Liver (tissue), 8 donors: ENCODE measurements at regions not wholly inside any gene's neighbourhood (a gene's known extent, or its start where the extent isn't known, plus 50 kb on each side); places are given as distances from the start of the nearest gene placed in this dataset.

Experiments
- DNase-seq: peaks from one replicate; pipeline ENCODE4 v3.0.0-alpha.2; 2017; ENCODE audit warnings: low spot score
- H3K27ac ChIP-seq, 2 donors: one replicate each; pipeline ENCODE4 v1.7.0; 2013; ENCODE audit warnings: inconsistent platforms in 2 of 2, low read length in 2 of 2, control low read depth in 1 of 2, low read depth in 1 of 2, mild to moderate bottlenecking in 1 of 2
- H3K27me3 ChIP-seq, 4 donors: one replicate each; pipeline versions ENCODE4 v1.6.1 to v1.7.0; 2013; ENCODE audit warnings: low read length in 3 of 4, inconsistent platforms in 1 of 4, mild to moderate bottlenecking in 1 of 4, moderate library complexity in 1 of 4; ENCODE audit not compliant: control insufficient read depth in 4 of 4, insufficient read depth in 4 of 4
- H3K36me3 ChIP-seq, 4 donors: one replicate each; pipeline versions ENCODE4 v1.6.1 to v1.7.0; 2013; ENCODE audit warnings: low read length in 3 of 4, mild to moderate bottlenecking in 3 of 4, low read depth in 1 of 4, moderate library complexity in 1 of 4; ENCODE audit not compliant: control insufficient read depth in 4 of 4, insufficient read depth in 3 of 4
- H3K4me1 ChIP-seq, 4 donors: one replicate each; pipeline versions ENCODE4 v1.6.1 to v1.7.0; 2013; ENCODE audit warnings: low read length in 3 of 4, mild to moderate bottlenecking in 3 of 4, moderate library complexity in 1 of 4; ENCODE audit not compliant: control insufficient read depth in 4 of 4, insufficient read depth in 4 of 4
- H3K4me3 ChIP-seq, 3 donors: one replicate each; pipeline versions ENCODE4 v1.6.1 to v1.7.0; 2013; ENCODE audit warnings: low read length in 3 of 3, control low read depth in 1 of 3, low read depth in 1 of 3, mild to moderate bottlenecking in 1 of 3
- H3K9ac ChIP-seq, 2 donors: one replicate each; pipeline ENCODE4 v1.7.0; 2013; ENCODE audit warnings: low read length in 2 of 2, mild to moderate bottlenecking in 2 of 2, moderate library complexity in 2 of 2, control low read depth in 1 of 2, low read depth in 1 of 2
- H3K9me3 ChIP-seq, 4 donors: one replicate each; pipeline versions ENCODE4 v1.6.1 to v1.7.0; 2013; ENCODE audit warnings: low read length in 3 of 4; ENCODE audit not compliant: control insufficient read depth in 4 of 4
- ATF3 ChIP-seq: IDR thresholded peaks from 2 replicates; pipeline ENCODE4 v1.6.1; 2016; ENCODE audit warnings: antibody characterized with exemption
- CTCF ChIP-seq: fragments of 150-350 bp; IDR thresholded peaks from 2 replicates; pipeline ENCODE4 v1.5.1; 2017; ENCODE audit warnings: improper control_type of control experiment, low read depth, low read length; ENCODE audit not compliant: missing input control
- EGR1 ChIP-seq, 2 donors: IDR thresholded peaks; 2 replicates each; pipeline ENCODE4 v1.6.1; 2016 to 2018; ENCODE audit warnings: antibody characterized with exemption in 2 of 2, low read depth in 2 of 2
- FOXA1 ChIP-seq: IDR thresholded peaks from 2 replicates; pipeline ENCODE4 v1.6.1; 2016; ENCODE audit warnings: antibody characterized with exemption
- FOXA2 ChIP-seq: IDR thresholded peaks from 2 replicates; pipeline ENCODE4 v1.6.1; 2016; ENCODE audit warnings: antibody characterized with exemption
- GABPA ChIP-seq, 2 donors: IDR thresholded peaks in 1 of 2; conservative IDR thresholded peaks in 1 of 2; 2 replicates each; pipeline ENCODE4 v1.6.1; 2016; ENCODE audit warnings: antibody characterized with exemption in 2 of 2, mild to moderate bottlenecking in 1 of 2, moderate library complexity in 1 of 2
- HNF4A ChIP-seq, 2 donors: conservative IDR thresholded peaks; 2 replicates each; pipeline ENCODE4 v1.6.1; 2016; ENCODE audit warnings: antibody characterized with exemption in 2 of 2, mild to moderate bottlenecking in 2 of 2
- HNF4G ChIP-seq: IDR thresholded peaks from 2 replicates; pipeline ENCODE4 v1.6.1; 2016; ENCODE audit warnings: antibody characterized with exemption
- JUND ChIP-seq, 2 donors: IDR thresholded peaks; 2 replicates each; pipeline ENCODE4 v1.6.1; 2016; ENCODE audit warnings: antibody characterized with exemption in 2 of 2
- MAX ChIP-seq: IDR thresholded peaks from 2 replicates; pipeline ENCODE4 v1.6.1; 2016; ENCODE audit warnings: antibody characterized with exemption
- NR2F2 ChIP-seq: IDR thresholded peaks from 2 replicates; pipeline ENCODE4 v1.6.1; 2016; ENCODE audit warnings: antibody characterized with exemption
- RAD21 ChIP-seq, 2 donors: IDR thresholded peaks; 2 replicates each; pipeline ENCODE4 v1.6.1; 2016; ENCODE audit warnings: antibody characterized with exemption in 2 of 2, mild to moderate bottlenecking in 2 of 2
- REST ChIP-seq: IDR thresholded peaks from 2 replicates; pipeline ENCODE4 v1.6.1; 2016; ENCODE audit warnings: antibody characterized with exemption, mild to moderate bottlenecking
- RXRA ChIP-seq, 2 donors: IDR thresholded peaks; 2 replicates each; pipeline ENCODE4 v1.6.1; 2017 to 2018; ENCODE audit warnings: antibody characterized with exemption in 2 of 2, mild to moderate bottlenecking in 1 of 2
- SP1 ChIP-seq: IDR thresholded peaks from 2 replicates; pipeline ENCODE4 v1.6.1; 2018; ENCODE audit warnings: antibody characterized with exemption, mild to moderate bottlenecking
- TAF1 ChIP-seq: conservative IDR thresholded peaks from 2 replicates; pipeline ENCODE4 v1.6.1; 2016; ENCODE audit warnings: antibody characterized with exemption, mild to moderate bottlenecking
- YY1 ChIP-seq: IDR thresholded peaks from 2 replicates; pipeline ENCODE4 v1.6.1; 2016; ENCODE audit warnings: antibody characterized with exemption, mild to moderate bottlenecking
- ZBTB33 ChIP-seq: IDR thresholded peaks from 2 replicates; pipeline ENCODE4 v1.6.1; 2016; ENCODE audit warnings: antibody characterized with exemption
- WGBS: extraction: QIAGEN DNeasy Blood & Tissue Kit; methylation state at CpG from one replicate; pipeline ENCODE4 v1.1.7; 2013; 5-methylcytosine and 5-hydroxymethylcytosine counted together
- donor health status: healthy.
- donor health status: healthy.
- donor health status: healthy.
- donor health status: healthy.
- donor health status: healthy.

GRCh38 chr7:19930051-19930450 lies 156.6 kb upstream of the TMEM196 start:
- Histone ChIP-seq H3K4me1 (no peaks in the 10 kb centered on the region), H3K4me3 (no peak overlapping the region), H3K9me3 (no peaks in the 10 kb centered on the region), H3K9ac (no peak overlapping the region), H3K27me3 (no peaks in the 10 kb centered on the region), H3K27ac (no peak overlapping the region), H3K36me3 (no peaks in the 10 kb centered on the region)
- DNase-seq = no peak
- TF ChIP-seq REST (no peak), MAX (no peak), GABPA (IDR thresholded peaks at IDR 0.05 in 1 of 2, conservative IDR thresholded peaks at IDR 0.05 in 1 of 2) (no peak)
- WGBS = 40% methylated on average over 1 of the region's 1 CpG

- Histone ChIP-seq H3K9ac (no peak overlapping the region), H3K4me3 (no peak overlapping the region), H3K4me1 (no peaks in the 10 kb centered on the region), H3K9me3 (no peaks in the 10 kb centered on the region), H3K36me3 (no peaks in the 10 kb centered on the region), H3K27me3 (no peaks in the 10 kb centered on the region), H3K27ac (no peak overlapping the region)
- DNase-seq = no peak
- no peak for TF ChIP-seq CTCF
- TF ChIP-seq HNF4A (conservative IDR thresholded peaks at IDR 0.05) = no peak
- TF ChIP-seq YY1 = no peak
- no peak for TF ChIP-seq FOXA1
- TF ChIP-seq RXRA (IDR thresholded peaks at IDR 0.05) = no peak
- TF ChIP-seq SP1 = no peak
- TF ChIP-seq NR2F2 = no peak
- TF ChIP-seq GABPA (IDR thresholded peaks at IDR 0.05 in 1 of 2, conservative IDR thresholded peaks at IDR 0.05 in 1 of 2) = no peak
- TF ChIP-seq RAD21 (IDR thresholded peaks at IDR 0.05) = no peak
- no peak for TF ChIP-seq TAF1
- TF ChIP-seq FOXA2 = no peak
- TF ChIP-seq JUND (IDR thresholded peaks at IDR 0.05) = no peak
- no peak for TF ChIP-seq ATF3
- TF ChIP-seq REST = no peak
- TF ChIP-seq EGR1 (IDR thresholded peaks at IDR 0.05; ENCODE audit: low read depth in 2 of 2) = no peak
- no peak for TF ChIP-seq HNF4G
- no peak for TF ChIP-seq ZBTB33
Observed at GRCh38 chr7:19928247-19928646, 154.8 kb upstream of the TMEM196 start.
